Mammary epithelial cell (primary cell): ENCODE measurements at regions not wholly inside any gene's neighbourhood (a gene's known extent, or its start where the extent isn't known, plus 50 kb on each side); places are given as distances from the start of the nearest gene placed in this dataset.

Source experiments
- CTCF ChIP-seq, 2 donors: IDR thresholded peaks in 1 of 2; conservative IDR thresholded peaks in 1 of 2; 2 replicates each; pipeline ENCODE4 v1.5.1; 2011 to 2012; ENCODE audit warnings: inconsistent platforms in 2 of 2, low read length in 2 of 2, mild to moderate bottlenecking in 2 of 2, control low read depth in 1 of 2, low read depth in 1 of 2; ENCODE audit not compliant: insufficient read depth in 1 of 2; ENCODE audit errors: extremely low read depth in 1 of 2
- EZH2 ChIP-seq: IDR thresholded peaks from 2 replicates; pipeline ENCODE4 v1.6.1; 2012; ENCODE audit warnings: low read length, inconsistent platforms, borderline replicate concordance

GRCh38 chrX:63985906-63986305, 200.9 kb upstream of the ARHGEF9 start:
- TF ChIP-seq CTCF (conservative IDR thresholded peaks at IDR 0.05 in 1 of 2, IDR thresholded peaks at IDR 0.05 in 1 of 2; ENCODE audit: extremely low read depth in 1 of 2, insufficient read depth in 1 of 2, low read depth in 1 of 2, low read length in 2 of 2): no peak
- TF ChIP-seq EZH2: no peak
